ENCODE measurements at regions not wholly inside any gene's neighbourhood (a gene's known extent, or its start where the extent isn't known, plus 50 kb on each side); places are given as distances from the start of the nearest gene placed in this dataset.
"Not testable (repeated sequence)": the region's sequence is repeated elsewhere in the genome, so short reads cannot be mapped to it uniquely, and the experiment has no call there.

DNA sequence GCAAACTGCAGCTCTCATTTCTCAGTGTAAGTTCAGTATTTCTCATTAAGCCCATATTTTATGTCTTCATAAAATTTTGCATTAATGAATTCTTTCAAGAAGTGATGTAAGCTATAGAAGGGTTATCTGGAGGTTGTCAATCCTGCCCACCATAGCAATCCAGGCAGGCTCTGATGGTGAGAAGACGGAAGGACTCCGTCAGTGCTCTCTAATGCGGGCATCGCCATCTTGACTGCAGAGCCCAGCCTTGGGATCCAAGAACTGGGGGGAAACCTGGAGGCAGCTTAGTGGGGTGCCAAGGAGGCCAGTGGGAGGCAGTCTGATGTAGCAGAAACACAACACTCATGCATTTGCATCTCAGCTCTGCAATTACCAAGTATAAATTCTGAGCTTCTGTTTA, 707.4 kb upstream of the NRP1 start:
- no peak overlapping the region for H3K4me3 ChIP-seq (replicated peaks; ENCODE audit: low read depth, low read length)
- no peak for DNase-seq (ENCODE audit: extremely low read depth, low read depth)
- TF ChIP-seq, protein P1, sequence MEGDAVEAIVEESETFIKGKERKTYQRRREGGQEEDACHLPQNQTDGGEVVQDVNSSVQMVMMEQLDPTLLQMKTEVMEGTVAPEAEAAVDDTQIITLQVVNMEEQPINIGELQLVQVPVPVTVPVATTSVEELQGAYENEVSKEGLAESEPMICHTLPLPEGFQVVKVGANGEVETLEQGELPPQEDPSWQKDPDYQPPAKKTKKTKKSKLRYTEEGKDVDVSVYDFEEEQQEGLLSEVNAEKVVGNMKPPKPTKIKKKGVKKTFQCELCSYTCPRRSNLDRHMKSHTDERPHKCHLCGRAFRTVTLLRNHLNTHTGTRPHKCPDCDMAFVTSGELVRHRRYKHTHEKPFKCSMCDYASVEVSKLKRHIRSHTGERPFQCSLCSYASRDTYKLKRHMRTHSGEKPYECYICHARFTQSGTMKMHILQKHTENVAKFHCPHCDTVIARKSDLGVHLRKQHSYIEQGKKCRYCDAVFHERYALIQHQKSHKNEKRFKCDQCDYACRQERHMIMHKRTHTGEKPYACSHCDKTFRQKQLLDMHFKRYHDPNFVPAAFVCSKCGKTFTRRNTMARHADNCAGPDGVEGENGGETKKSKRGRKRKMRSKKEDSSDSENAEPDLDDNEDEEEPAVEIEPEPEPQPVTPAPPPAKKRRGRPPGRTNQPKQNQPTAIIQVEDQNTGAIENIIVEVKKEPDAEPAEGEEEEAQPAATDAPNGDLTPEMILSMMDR (IDR thresholded peaks at IDR 0.05; ENCODE audit: low read depth, low read length, missing control alignments) = no peak

DNA sequence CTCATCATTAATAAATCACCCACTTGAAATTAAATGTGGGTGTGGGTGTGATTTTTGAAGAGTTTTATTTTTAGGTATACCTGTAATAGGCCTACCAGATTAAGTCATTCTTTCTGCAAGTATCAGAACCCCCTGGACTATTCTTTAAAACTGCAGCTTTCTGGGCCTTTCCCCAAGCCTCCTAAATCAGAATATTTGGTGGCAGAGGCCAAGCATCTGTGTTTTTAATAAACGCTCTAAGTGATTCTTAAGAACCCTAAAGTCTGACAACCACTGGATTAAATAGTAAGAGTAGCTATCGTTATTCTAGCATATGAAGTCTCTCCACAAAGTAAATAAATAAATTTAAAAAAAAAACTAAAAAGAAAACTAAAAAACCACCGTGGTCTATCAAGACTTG, 703.0 kb upstream of the NRP1 start:
- DNase-seq (ENCODE audit: extremely low read depth, low read depth) = no peak
- TF ChIP-seq, protein P1 (IDR thresholded peaks at IDR 0.05; ENCODE audit: low read depth, low read length, missing control alignments) = no peak
- H3K4me3 ChIP-seq (replicated peaks; ENCODE audit: low read depth, low read length) = no peak overlapping the region

DNA sequence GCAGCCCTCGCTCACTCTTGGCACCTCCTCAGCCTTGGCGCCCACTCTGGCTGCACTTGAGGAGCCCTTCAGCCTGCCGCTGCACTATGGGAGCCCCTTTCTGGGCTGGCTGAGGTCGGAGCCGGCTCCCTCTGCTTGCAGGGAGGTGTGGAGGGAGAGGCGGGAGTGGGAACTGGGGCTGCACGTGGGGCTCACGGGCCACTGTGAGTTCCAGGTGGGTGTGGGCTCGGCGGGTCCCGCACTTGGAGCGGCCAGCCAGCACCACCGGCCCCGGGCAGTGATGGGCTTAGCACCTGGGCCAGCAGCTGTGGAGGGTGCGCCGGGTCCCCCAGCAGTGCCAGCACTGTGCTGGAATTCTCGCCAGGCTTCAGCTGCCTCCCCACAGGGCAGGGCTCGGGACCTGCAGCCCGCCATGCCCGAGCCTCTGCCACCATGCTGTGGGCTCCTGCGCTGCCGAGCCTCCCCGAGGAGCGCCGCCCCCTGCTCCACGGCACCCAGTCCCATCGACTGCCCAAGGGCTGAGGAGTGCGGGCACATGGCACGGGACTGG, 700.8 kb upstream of the NRP1 start:
- DNase-seq (ENCODE audit: extremely low read depth, low read depth); H3K4me3 ChIP-seq (replicated peaks; ENCODE audit: low read depth, low read length): not testable (repeated sequence)

DNA sequence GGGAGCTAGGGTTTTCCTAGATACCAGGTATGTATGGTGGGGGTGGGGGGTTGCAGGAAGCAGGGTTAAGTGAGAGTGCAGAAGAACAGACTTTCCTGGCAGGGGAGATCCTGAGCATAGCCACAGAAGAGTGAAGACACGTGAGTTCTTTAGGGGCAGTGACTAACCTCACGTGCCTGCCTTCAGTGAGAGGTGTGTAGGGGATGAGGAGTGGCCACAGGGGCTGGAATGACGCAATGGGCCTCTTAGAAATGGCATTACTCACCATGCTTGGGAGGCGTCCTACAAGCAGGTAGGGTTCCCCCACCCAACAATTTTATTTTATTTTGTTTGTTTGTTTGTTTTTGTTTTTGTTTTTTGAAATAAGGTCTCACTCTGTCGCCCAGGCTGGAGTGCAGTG, 698.6 kb upstream of the NRP1 start:
- TF ChIP-seq, protein P1 (IDR thresholded peaks at IDR 0.05; ENCODE audit: low read depth, low read length, missing control alignments) = no peak
- DNase-seq (ENCODE audit: extremely low read depth, low read depth) = no peak
- no peak overlapping the region for H3K4me3 ChIP-seq (replicated peaks; ENCODE audit: low read depth, low read length)

- H3K4me3 ChIP-seq (replicated peaks; ENCODE audit: low read depth, low read length) = no peak overlapping the region
- TF ChIP-seq, protein P1 (IDR thresholded peaks at IDR 0.05; ENCODE audit: low read depth, low read length, missing control alignments) = no peak
- no peak for DNase-seq (ENCODE audit: extremely low read depth, low read depth)
Measured at GRCh38 chr10:34032564-34032963, 698.1 kb upstream of the NRP1 start.

- TF ChIP-seq, protein P1 (IDR thresholded peaks at IDR 0.05; ENCODE audit: low read depth, low read length, missing control alignments) = no peak
- H3K4me3 ChIP-seq (replicated peaks; ENCODE audit: low read depth, low read length) = no peak overlapping the region
- no peak for DNase-seq (ENCODE audit: extremely low read depth, low read depth)
Measured at GRCh38 chr10:34031400-34031799, 696.9 kb upstream of the NRP1 start.

DNA sequence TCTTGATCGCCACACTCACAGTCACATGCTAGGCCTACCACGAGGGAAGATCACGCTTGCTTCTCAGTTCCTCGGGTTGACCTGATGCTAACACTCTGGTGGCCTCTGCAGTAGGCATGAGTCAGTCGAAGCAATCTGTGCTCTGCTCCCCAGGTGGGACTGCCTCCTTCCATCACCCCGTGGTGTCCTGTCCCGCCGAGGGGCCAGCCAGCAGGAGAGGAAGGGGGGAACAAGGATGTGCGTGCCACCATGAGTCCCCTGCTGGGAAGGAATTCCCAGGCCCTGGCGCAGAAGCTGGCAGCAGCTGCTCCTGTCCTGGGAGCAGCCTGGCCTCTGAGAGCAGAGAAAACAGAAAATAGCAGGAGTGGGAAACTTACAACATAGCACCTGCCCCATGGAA, 695.0 kb upstream of the NRP1 start:
- TF ChIP-seq, protein P1 (IDR thresholded peaks at IDR 0.05; ENCODE audit: low read depth, low read length, missing control alignments) = no peak
- no peak overlapping the region for H3K4me3 ChIP-seq (replicated peaks; ENCODE audit: low read depth, low read length)
- no peak for DNase-seq (ENCODE audit: extremely low read depth, low read depth)
